GM12878 (cell line): ENCODE measurements at regions not wholly inside any gene's neighbourhood (a gene's known extent, or its start where the extent isn't known, plus 50 kb on each side); places are given as distances from the start of the nearest gene placed in this dataset.

ENCODE experiments used
- ATAC-seq: fragments of 200-7000 bp; cut with Tn5 transposase; 3 replicates; pipeline ENCODE4 v1.9.1; 2020; ENCODE audit warnings: mild to moderate bottlenecking, moderate library complexity
- BruUV-seq: library from RNA; stranded (reverse); fragments of 400-500 nt; replicated peaks from 2 replicates; lab custom pipeline; 2021; lab: Mats Ljungman, UMichigan
- CTCF ChIA-PET: fragments of 300-600 bp; sonication (Branson Sonifier 250); formaldehyde crosslinking; extraction: SDS; loops from one replicate; lab custom pipeline; 2021; ENCODE audit warnings: inconsistent platforms; lab: Yijun Ruan, JAX
- POLR2A ChIA-PET: fragments of 350-600 bp; formaldehyde crosslinking; extraction: SDS; loops from one replicate; lab custom pipeline; 2021; ENCODE audit warnings: inconsistent platforms; lab: Charles Lee
- RAD21 ChIA-PET: fragments of 300-600 bp; sonication (Branson Sonifier 250); formaldehyde crosslinking; loops from one replicate; lab custom pipeline; 2023; ENCODE audit warnings: antibody characterized with exemption; ENCODE audit not compliant: unreplicated experiment; lab: Charles Lee
- SMC1A ChIA-PET: fragments of 300-600 bp; sonication (Branson Sonifier 250); formaldehyde crosslinking; loops from one replicate; lab custom pipeline; 2023; ENCODE audit not compliant: unreplicated experiment, uncharacterized antibody; lab: Charles Lee
- DNase-seq: peaks from one replicate; pipeline ENCODE4 v3.0.0-alpha.2; 2011; ENCODE audit warnings: low read depth, low spot score
- FAIRE-seq: peaks from 3 replicates; lab custom pipeline; 2011; peaks lifted over from hg19 to GRCh38; lab: Jason Lieb, UNC
- H2AFZ ChIP-seq: 2 replicates; pipeline ENCODE4 v1.6.0; 2011; ENCODE audit warnings: low read depth, low read length, control low read depth; ENCODE audit not compliant: control insufficient read depth
- H3K27ac ChIP-seq: 2 replicates; pipeline ENCODE4 v1.5.1; 2011; ENCODE audit warnings: control low read depth; ENCODE audit not compliant: control insufficient read depth, insufficient read depth
- H3K27me3 ChIP-seq, 2 experiments: replicated peaks in 1 of 2; 2 replicates each; pipeline versions ENCODE4 v1.6.0 to v1.6.1; 2011; ENCODE audit warnings: low read length in 1 of 2; ENCODE audit not compliant: control insufficient read depth in 2 of 2, insufficient read depth in 2 of 2
- H3K36me3 ChIP-seq, 2 experiments: 2 replicates each; pipeline ENCODE4 v1.5.1; 2011; ENCODE audit warnings: low read length in 1 of 2; ENCODE audit not compliant: control insufficient read depth in 2 of 2, insufficient read depth in 2 of 2
- H3K4me1 ChIP-seq: 2 replicates; pipeline ENCODE4 v1.6.1; 2011; ENCODE audit warnings: mild to moderate bottlenecking, low read length, moderate library complexity, mixed read lengths; ENCODE audit not compliant: control insufficient read depth, insufficient read depth
- H3K4me2 ChIP-seq: 2 replicates; pipeline ENCODE4 v1.6.0; 2011; ENCODE audit warnings: control low read depth; ENCODE audit not compliant: control insufficient read depth, insufficient read depth
- H3K4me3 ChIP-seq: fragments of 200-600 bp; sonication (generic); 2 replicates; pipeline ENCODE4 v1.5.1; 2016
- H3K79me2 ChIP-seq: 2 replicates; pipeline ENCODE4 v1.6.0; 2011; ENCODE audit warnings: low read length; ENCODE audit not compliant: control insufficient read depth, insufficient read depth
- H3K9ac ChIP-seq: 2 replicates; pipeline ENCODE4 v1.8.0; 2011; ENCODE audit warnings: low read length, control low read depth, mixed read lengths; ENCODE audit not compliant: control insufficient read depth, insufficient read depth
- H3K9me3 ChIP-seq: replicated peaks from 3 replicates; pipeline ENCODE4 v1.5.1; 2011; ENCODE audit warnings: mild to moderate bottlenecking, low read length; ENCODE audit not compliant: control insufficient read depth, insufficient read depth
- H4K20me1 ChIP-seq: 2 replicates; pipeline ENCODE4 v1.6.0; 2011; ENCODE audit not compliant: control insufficient read depth, insufficient read depth
- BMI1 ChIP-seq: fragments of 450-650 bp; IDR thresholded peaks from 2 replicates; pipeline ENCODE4 v1.6.1; 2016; ENCODE audit warnings: mild to moderate bottlenecking, moderate library complexity, borderline replicate concordance
- CHD1 ChIP-seq: IDR thresholded peaks from 2 replicates; pipeline ENCODE4 v1.6.1; 2012; ENCODE audit warnings: low read depth, low read length, improper control_type of control experiment
- ESRRA ChIP-seq: IDR thresholded peaks from 2 replicates; pipeline ENCODE4 v1.6.1; 2012; ENCODE audit warnings: mild to moderate bottlenecking, low read length, improper control_type of control experiment
- IKZF1 ChIP-seq: fragments of 450-650 bp; conservative IDR thresholded peaks from 2 replicates; pipeline ENCODE4 v1.6.1; 2017; ENCODE audit warnings: antibody characterized with exemption, mild to moderate bottlenecking
- MTA3 ChIP-seq: IDR thresholded peaks from 2 replicates; pipeline ENCODE4 v1.6.1; 2012; ENCODE audit warnings: low read length, inconsistent platforms, borderline replicate concordance
- PBX3 ChIP-seq: IDR thresholded peaks from 2 replicates; pipeline ENCODE4 v1.6.1; 2011; ENCODE audit warnings: mild to moderate bottlenecking, low read depth, low read length, moderate library complexity; ENCODE audit not compliant: insufficient replicate concordance
- POU2F2 ChIP-seq: IDR thresholded peaks from 3 replicates; pipeline ENCODE4 v1.6.1; 2011; ENCODE audit warnings: low read depth, mild to moderate bottlenecking, low read length, borderline replicate concordance
- RB1 ChIP-seq: fragments of 450-650 bp; formaldehyde crosslinking; IDR thresholded peaks from 2 replicates; pipeline ENCODE4 v1.6.1; 2017; ENCODE audit warnings: mild to moderate bottlenecking, borderline replicate concordance
- SUPT20H ChIP-seq: IDR thresholded peaks from 2 replicates; pipeline ENCODE4 v1.6.1; 2011; ENCODE audit warnings: low read depth, mild to moderate bottlenecking, low read length, moderate library complexity, borderline replicate concordance; ENCODE audit not compliant: control insufficient read depth
- TCF3 ChIP-seq: IDR thresholded peaks from 2 replicates; pipeline ENCODE4 v1.6.1; 2012; ENCODE audit warnings: low read depth, mild to moderate bottlenecking, low read length, borderline replicate concordance; ENCODE audit not compliant: insufficient read depth
- ZBTB11 ChIP-seq: fragments of 450-650 bp; formaldehyde crosslinking; IDR thresholded peaks from 2 replicates; pipeline ENCODE4 v1.5.0; 2022; ENCODE audit warnings: mild to moderate bottlenecking, missing genetic modification characterization
- ZNF384 ChIP-seq: IDR thresholded peaks from 2 replicates; pipeline ENCODE4 v1.6.1; 2012; ENCODE audit warnings: low read depth, mild to moderate bottlenecking, low read length, improper control_type of control experiment, borderline replicate concordance
- ZNF687 ChIP-seq: fragments of 450-650 bp; IDR thresholded peaks from 2 replicates; pipeline ENCODE4 v1.6.1; 2017; ENCODE audit warnings: mild to moderate bottlenecking, moderate library complexity
- WGBS: methylation state at CpG from one replicate; pipeline ENCODE4 v1.1.6; 2016; ENCODE audit warnings: low lambda C conversion rate; ENCODE audit not compliant: insufficient replicate concordance, insufficient coverage; ENCODE audit errors: missing lambda C conversion rate; 5-methylcytosine and 5-hydroxymethylcytosine counted together
- in situ Hi-C: fragments of 300-500 bp; cut with MboI; formaldehyde crosslinking; loops from 9 replicates; pipeline ENCODE4 v1.14.3; 2018; ENCODE audit warnings: mixed read lengths
- intact Hi-C: fragments of 100-400 bp; cut with micrococcal nuclease; formaldehyde crosslinking; loops from one replicate; pipeline ENCODE4 v1.14.2; 2022; ENCODE audit not compliant: unreplicated experiment

DNA sequence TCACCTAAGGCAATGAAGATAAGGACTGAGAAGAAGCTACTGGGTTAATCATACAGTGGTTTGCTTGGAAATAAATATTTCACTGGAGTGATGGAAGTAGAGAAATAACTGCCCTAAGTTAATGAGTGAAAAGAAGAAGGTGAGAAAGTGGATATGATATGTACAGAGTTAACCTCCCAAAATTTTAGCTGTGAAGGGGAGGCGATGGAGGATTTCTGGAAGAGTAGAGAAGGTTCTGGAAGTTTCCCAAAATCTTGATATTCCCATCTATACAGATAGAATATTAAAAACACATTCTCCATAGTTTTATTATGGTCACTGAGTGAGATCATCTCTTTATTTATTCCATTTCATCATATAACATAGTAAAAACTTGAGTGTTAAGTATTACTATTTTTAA, 296.6 kb upstream of the RGPD4 start (continued):
- TF ChIP-seq SUPT20H (no peak), CHD1 (no peak)

DNA sequence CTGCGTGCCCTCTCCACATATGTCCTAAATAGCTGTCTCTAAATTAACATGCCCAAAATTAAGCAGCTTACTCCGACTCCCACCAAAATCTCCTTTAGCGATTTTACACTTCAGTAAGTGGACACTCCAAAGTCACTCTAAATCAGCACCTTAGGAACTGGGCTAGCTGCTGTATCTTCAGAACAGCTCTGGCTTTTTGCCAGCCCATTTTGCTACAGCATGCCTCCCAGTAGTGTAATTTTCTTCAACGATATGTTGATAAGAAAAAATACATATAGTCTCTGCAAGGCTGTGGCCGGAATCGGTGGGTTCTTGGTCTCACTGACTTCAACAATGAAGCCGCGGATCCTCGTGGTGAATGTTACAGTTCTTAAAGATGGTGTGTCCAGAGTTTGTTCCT, 291.8 kb upstream of the RGPD4 start:
- DNase-seq (no peak), ATAC-seq (no peak)
- BruUV-seq, result no TSS peak
- H3K9me3 ChIP-seq, result no peaks in the 10 kb centered on the region
- H3K36me3 ChIP-seq, result no peaks in the 10 kb centered on the region
- no peaks in the 10 kb centered on the region for H3K79me2 ChIP-seq
- CTCF ChIA-PET, result no interaction called here
- in situ Hi-C loops, result no loop called here
- no peak overlapping the region for H3K4me3 ChIP-seq
- WGBS, result 59% methylated on average over 9 of the region's 9 CpGs
- no peak overlapping the region for H2AFZ ChIP-seq
- SMC1A ChIA-PET, result no interaction called here
- H3K27ac ChIP-seq, result no peak overlapping the region
- no peak overlapping the region for H3K4me2 ChIP-seq
- POLR2A ChIA-PET, result no interaction called here
- intact Hi-C loops, result no loop called here
- no peaks in the 10 kb centered on the region for H3K27me3 ChIP-seq
- no peak overlapping the region for H3K9ac ChIP-seq
- no peak for TF ChIP-seq ESRRA
- no peak for TF ChIP-seq ZNF687
- no peak for TF ChIP-seq BMI1
- TF ChIP-seq TCF3, result no peak
- no peak for TF ChIP-seq ZBTB11
- no peak for TF ChIP-seq IKZF1
- TF ChIP-seq PBX3, result no peak
- TF ChIP-seq POU2F2, result no peak
- TF ChIP-seq RB1, result no peak
- no peak for TF ChIP-seq MTA3
- no peak for TF ChIP-seq ZNF384
- TF ChIP-seq, all 136 proteins: peak for 0
- FAIRE-seq, result no peak
- RAD21 ChIA-PET, result no interaction called here
- no peaks in the 10 kb centered on the region for H4K20me1 ChIP-seq
- no peaks in the 10 kb centered on the region for H3K4me1 ChIP-seq
